ENCODE measurements at regions not wholly inside any gene's neighbourhood (a gene's known extent, or its start where the extent isn't known, plus 50 kb on each side); places are given as distances from the start of the nearest gene placed in this dataset.

- TF ChIP-seq, protein P1, sequence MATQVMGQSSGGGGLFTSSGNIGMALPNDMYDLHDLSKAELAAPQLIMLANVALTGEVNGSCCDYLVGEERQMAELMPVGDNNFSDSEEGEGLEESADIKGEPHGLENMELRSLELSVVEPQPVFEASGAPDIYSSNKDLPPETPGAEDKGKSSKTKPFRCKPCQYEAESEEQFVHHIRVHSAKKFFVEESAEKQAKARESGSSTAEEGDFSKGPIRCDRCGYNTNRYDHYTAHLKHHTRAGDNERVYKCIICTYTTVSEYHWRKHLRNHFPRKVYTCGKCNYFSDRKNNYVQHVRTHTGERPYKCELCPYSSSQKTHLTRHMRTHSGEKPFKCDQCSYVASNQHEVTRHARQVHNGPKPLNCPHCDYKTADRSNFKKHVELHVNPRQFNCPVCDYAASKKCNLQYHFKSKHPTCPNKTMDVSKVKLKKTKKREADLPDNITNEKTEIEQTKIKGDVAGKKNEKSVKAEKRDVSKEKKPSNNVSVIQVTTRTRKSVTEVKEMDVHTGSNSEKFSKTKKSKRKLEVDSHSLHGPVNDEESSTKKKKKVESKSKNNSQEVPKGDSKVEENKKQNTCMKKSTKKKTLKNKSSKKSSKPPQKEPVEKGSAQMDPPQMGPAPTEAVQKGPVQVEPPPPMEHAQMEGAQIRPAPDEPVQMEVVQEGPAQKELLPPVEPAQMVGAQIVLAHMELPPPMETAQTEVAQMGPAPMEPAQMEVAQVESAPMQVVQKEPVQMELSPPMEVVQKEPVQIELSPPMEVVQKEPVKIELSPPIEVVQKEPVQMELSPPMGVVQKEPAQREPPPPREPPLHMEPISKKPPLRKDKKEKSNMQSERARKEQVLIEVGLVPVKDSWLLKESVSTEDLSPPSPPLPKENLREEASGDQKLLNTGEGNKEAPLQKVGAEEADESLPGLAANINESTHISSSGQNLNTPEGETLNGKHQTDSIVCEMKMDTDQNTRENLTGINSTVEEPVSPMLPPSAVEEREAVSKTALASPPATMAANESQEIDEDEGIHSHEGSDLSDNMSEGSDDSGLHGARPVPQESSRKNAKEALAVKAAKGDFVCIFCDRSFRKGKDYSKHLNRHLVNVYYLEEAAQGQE (IDR thresholded peaks at IDR 0.05; ENCODE audit: low read depth) = no peak
- TF ChIP-seq JUND (IDR thresholded peaks at IDR 0.05) (no peak), TCF7L2 (IDR thresholded peaks at IDR 0.05; ENCODE audit: borderline replicate concordance, extremely low read depth, insufficient read depth, insufficient read length) (no peak), RAD21 (IDR thresholded peaks at IDR 0.05; ENCODE audit: low read depth) (no peak), ZNF274 (IDR thresholded peaks at IDR 0.05; ENCODE audit: low read depth, low read length) (no peak), POLR2AphosphoS5 (IDR thresholded peaks at IDR 0.05; ENCODE audit: low read depth, low read length) (no peak), SIN3A (IDR thresholded peaks at IDR 0.05; ENCODE audit: low read depth) (no peak), YY1 (IDR thresholded peaks at IDR 0.05; ENCODE audit: extremely low read depth, insufficient replicate concordance, low read depth, low read length) (no peak), ZFX (IDR thresholded peaks at IDR 0.05) (no peak), CBX3 (IDR thresholded peaks at IDR 0.05; ENCODE audit: low read depth) (no peak), EGR1 (IDR thresholded peaks at IDR 0.05; ENCODE audit: low read depth) (no peak), FOSL1 (IDR thresholded peaks at IDR 0.05; ENCODE audit: low read depth) (no peak), ELF1 (IDR thresholded peaks at IDR 0.05; ENCODE audit: borderline replicate concordance, low read depth) (no peak), CEBPB (IDR thresholded peaks at IDR 0.05; ENCODE audit: low read depth) (no peak), ATF3 (IDR thresholded peaks at IDR 0.05) (no peak), EZH2 (IDR thresholded peaks at IDR 0.05) (no peak), SRF (IDR thresholded peaks at IDR 0.05; ENCODE audit: low read depth) (no peak), EZH2phosphoT487 (IDR thresholded peaks at IDR 0.05; ENCODE audit: borderline replicate concordance) (no peak)
- no peaks in the 10 kb centered on the region for H3K9me3 ChIP-seq (ENCODE audit: control insufficient read depth in 1 of 2, insufficient read depth in 1 of 2, low read depth in 1 of 2, low read length in 2 of 2)
Observed at GRCh38 chr4:13097971-13098370, 386.2 kb downstream of the RAB28 start.

More at GRCh38 chr4:13097971-13098370, 386.2 kb downstream of the RAB28 start:
- RAD21 ChIA-PET (ENCODE audit: low non-redundant PET in 1 of 2, low total read pairs in 2 of 2, uncharacterized antibody in 2 of 2, unreplicated experiment in 2 of 2) = no interaction called here
- no peak overlapping the region for H3K4me2 ChIP-seq (ENCODE audit: low read length)
- no peak overlapping the region for H3K4me3 ChIP-seq (replicated peaks in 1 of 2; ENCODE audit: low read depth in 1 of 2, low read length in 2 of 2)
- DNase-seq (ENCODE audit: low read depth, low spot score) (no peak), ATAC-seq (no peak)
- BruUV-seq (replicated peaks) = no TSS peak
- intact Hi-C loops (cut with micrococcal nuclease) = no loop called here
- no peak overlapping the region for H3K27ac ChIP-seq (ENCODE audit: low read depth, low read length)
- no peaks in the 10 kb centered on the region for H3K9me2 ChIP-seq (ENCODE audit: insufficient read depth)
- POLR2A ChIA-PET = no interaction called here
- CTCF ChIA-PET = no interaction called here
- H2AFZ ChIP-seq (ENCODE audit: low read depth, low read length, poor library complexity, severe bottlenecking) = no peak overlapping the region
- no peak overlapping the region for H3K9ac ChIP-seq (ENCODE audit: low read length)
- H4K20me1 ChIP-seq (ENCODE audit: insufficient read depth) = no peaks in the 10 kb centered on the region
- no peaks in the 10 kb centered on the region for H3K36me3 ChIP-seq (ENCODE audit: control insufficient read depth in 1 of 2, insufficient read depth in 2 of 2, low read length in 2 of 2)
- H3K79me2 ChIP-seq (ENCODE audit: insufficient read depth, low read length) = no peaks in the 10 kb centered on the region
- no peaks in the 10 kb centered on the region for H3K27me3 ChIP-seq (ENCODE audit: insufficient read depth, low read length)
- no peaks in the 10 kb centered on the region for H3K4me1 ChIP-seq (ENCODE audit: control insufficient read depth in 1 of 2, insufficient read depth in 2 of 2, low read length in 2 of 2)
